ENCODE measurements at regions not wholly inside any gene's neighbourhood (a gene's known extent, or its start where the extent isn't known, plus 50 kb on each side); places are given as distances from the start of the nearest gene placed in this dataset.

- TF ChIP-seq POLR2A (IDR thresholded peaks at IDR 0.05), result no peak
- TF ChIP-seq CTCF (IDR thresholded peaks at IDR 0.05), result no peak
These were observed 609.2 kb downstream of the TOX3 start for GRCh38 chr16:51937771-51938170.
